NCI-H524 (cell line): ENCODE measurements at regions not wholly inside any gene's neighbourhood (a gene's known extent, or its start where the extent isn't known, plus 50 kb on each side); places are given as distances from the start of the nearest gene placed in this dataset.

Experiments
- DNase-seq, 2 experiments: peaks; one replicate each; lab custom pipeline; 2025; lab: John Stamatoyannopoulos, UW

- no peak for DNase-seq
Observed at GRCh38 chr20:16115911-16116552, 457.2 kb downstream of the KIF16B start.

GRCh38 chr20:16113736-16114135 is 459.5 kb downstream of the KIF16B start:
- no peak for DNase-seq

GRCh38 chr20:16111852-16112412 is 461.3 kb downstream of the KIF16B start:
- no peak for DNase-seq

- DNase-seq, result no peak
Observed at GRCh38 chr20:16111172-16111832, 461.9 kb downstream of the KIF16B start.

GRCh38 chr20:16107172-16107870 is 465.9 kb downstream of the KIF16B start:
- peak; percentile 88 to 96 for DNase-seq

- no peak for DNase-seq
Observed at GRCh38 chr20:16106191-16106849, 466.9 kb downstream of the KIF16B start.

- peak in 1 of 2 experiments; percentile 43 for DNase-seq
Observed at GRCh38 chr20:16104783-16105182, 468.5 kb downstream of the KIF16B start.
